H9 (cell line): ENCODE measurements at regions not wholly inside any gene's neighbourhood (a gene's known extent, or its start where the extent isn't known, plus 50 kb on each side); places are given as distances from the start of the nearest gene placed in this dataset.

Experiments
- DNase-seq: peaks from one replicate; pipeline ENCODE4 v3.0.0-alpha.2; 2017
- H2AFZ ChIP-seq: one replicate; pipeline ENCODE4 v1.6.1; 2013; ENCODE audit warnings: mild to moderate bottlenecking, low read length, control low read depth, moderate library complexity
- H2AK5ac ChIP-seq: 2 replicates; pipeline ENCODE4 v1.6.1; 2013; ENCODE audit warnings: low read length, control low read depth, mixed read lengths; ENCODE audit not compliant: insufficient read length
- H2BK120ac ChIP-seq: one replicate; pipeline ENCODE4 v1.6.1; 2013; ENCODE audit warnings: low read depth, mild to moderate bottlenecking, low read length, control low read depth, inconsistent platforms; ENCODE audit not compliant: poor library complexity, severe bottlenecking
- H2BK12ac ChIP-seq: 2 replicates; pipeline ENCODE4 v1.6.1; 2013; ENCODE audit warnings: low read length, control low read depth, mixed read lengths, low read depth; ENCODE audit not compliant: insufficient read length
- H2BK15ac ChIP-seq: 2 replicates; pipeline ENCODE4 v1.6.1; 2013; ENCODE audit warnings: low read depth, low read length, control low read depth
- H2BK20ac ChIP-seq: one replicate; pipeline ENCODE4 v1.6.1; 2013; ENCODE audit warnings: low read depth, mild to moderate bottlenecking, low read length, control low read depth, inconsistent platforms; ENCODE audit not compliant: poor library complexity, severe bottlenecking
- H2BK5ac ChIP-seq: 2 replicates; pipeline ENCODE4 v1.6.1; 2013; ENCODE audit warnings: low read length, control low read depth, mixed read lengths; ENCODE audit not compliant: insufficient read length
- H3K14ac ChIP-seq: 2 replicates; pipeline ENCODE4 v1.6.1; 2013; ENCODE audit warnings: low read length, control low read depth; ENCODE audit not compliant: insufficient read depth
- H3K18ac ChIP-seq: 2 replicates; pipeline ENCODE4 v1.6.1; 2013; ENCODE audit warnings: low read depth, mild to moderate bottlenecking, mixed read lengths, low read length, control low read depth; ENCODE audit not compliant: insufficient read length
- H3K23ac ChIP-seq: 2 replicates; pipeline ENCODE4 v1.6.1; 2013; ENCODE audit warnings: low read length, control low read depth, mixed read lengths, low read depth; ENCODE audit not compliant: insufficient read length
- H3K23me2 ChIP-seq: 2 replicates; pipeline ENCODE4 v1.6.1; 2013; ENCODE audit warnings: low read depth, mild to moderate bottlenecking, mixed read lengths, low read length, control low read depth; ENCODE audit not compliant: insufficient read length, poor library complexity, severe bottlenecking
- H3K27ac ChIP-seq: 2 replicates; pipeline ENCODE4 v1.5.1; 2013; ENCODE audit warnings: low read length, control low read depth, mixed read lengths, low read depth; ENCODE audit not compliant: insufficient read length
- H3K27me3 ChIP-seq: 2 replicates; pipeline ENCODE4 v1.6.1; 2013; ENCODE audit warnings: low read length, control low read depth, inconsistent platforms; ENCODE audit not compliant: insufficient read depth
- H3K4ac ChIP-seq: 2 replicates; pipeline ENCODE4 v1.6.1; 2013; ENCODE audit warnings: low read depth, mild to moderate bottlenecking, control low read depth, inconsistent platforms, low read length, moderate library complexity
- H3K4me1 ChIP-seq: 2 replicates; pipeline ENCODE4 v1.6.1; 2013; ENCODE audit warnings: low read length, control low read depth, inconsistent platforms; ENCODE audit not compliant: insufficient read depth
- H3K4me2 ChIP-seq: 2 replicates; pipeline ENCODE4 v1.6.1; 2013; ENCODE audit warnings: low read length, control low read depth, mixed read lengths; ENCODE audit not compliant: insufficient read length, insufficient read depth
- H3K56ac ChIP-seq: 2 replicates; pipeline ENCODE4 v1.6.1; 2013; ENCODE audit warnings: low read depth, mild to moderate bottlenecking, mixed read lengths, low read length, control low read depth; ENCODE audit not compliant: insufficient read length
- H3K79me1 ChIP-seq: 2 replicates; pipeline ENCODE4 v1.6.1; 2013; ENCODE audit warnings: low read depth, mild to moderate bottlenecking, moderate library complexity, low read length, control low read depth, inconsistent platforms; ENCODE audit not compliant: insufficient read depth, poor library complexity, severe bottlenecking
- H3K79me2 ChIP-seq: 2 replicates; pipeline ENCODE4 v1.6.1; 2013; ENCODE audit warnings: low read length, control low read depth, inconsistent platforms; ENCODE audit not compliant: insufficient read depth
- H3K9ac ChIP-seq: 2 replicates; pipeline ENCODE4 v1.6.1; 2013; ENCODE audit warnings: low read length, control low read depth, mixed read lengths; ENCODE audit not compliant: insufficient read length; ENCODE audit errors: extremely low read depth
- H3K9me3 ChIP-seq: one replicate; pipeline ENCODE4 v1.6.1; 2013; ENCODE audit warnings: low read depth, low read length, inconsistent platforms; ENCODE audit not compliant: control insufficient read depth
- H3T11ph ChIP-seq: one replicate; pipeline ENCODE4 v1.6.1; 2013; ENCODE audit warnings: mild to moderate bottlenecking, low read length, control low read depth, inconsistent platforms
- H4K20me1 ChIP-seq: one replicate; pipeline ENCODE4 v1.6.1; 2013; ENCODE audit not compliant: control insufficient read depth, insufficient read length, insufficient read depth
- H4K5ac ChIP-seq: 2 replicates; pipeline ENCODE4 v1.6.1; 2013; ENCODE audit warnings: low read depth, mild to moderate bottlenecking, mixed read lengths, low read length, control low read depth; ENCODE audit not compliant: insufficient read length
- H4K8ac ChIP-seq: replicated peaks from 2 replicates; pipeline ENCODE4 v1.6.1; 2013; ENCODE audit warnings: low read length, control low read depth, mixed read lengths, low read depth; ENCODE audit not compliant: insufficient read length
- H4K91ac ChIP-seq: 2 replicates; pipeline ENCODE4 v1.6.1; 2013; ENCODE audit warnings: low read depth, mild to moderate bottlenecking, moderate library complexity, mixed read lengths, low read length, control low read depth; ENCODE audit not compliant: insufficient read length
- H3K27ac Mint-ChIP-seq, 3 experiments: 2 replicates in 2 of 3; 3 replicates in 1 of 3; pipeline ENCODE4 v1.8.0; 2020 to 2021; ENCODE audit warnings: mixed read lengths in 3 of 3, mild to moderate bottlenecking in 1 of 3, moderate library complexity in 1 of 3
- H3K27me3 Mint-ChIP-seq: 2 replicates; pipeline ENCODE4 v1.8.0; 2021; ENCODE audit warnings: low read depth, mild to moderate bottlenecking, moderate library complexity, mixed read lengths
- H3K36me3 Mint-ChIP-seq, 3 experiments: 2 replicates in 2 of 3; 3 replicates in 1 of 3; pipeline ENCODE4 v1.8.0; 2020 to 2021; ENCODE audit warnings: low read depth in 3 of 3, mixed read lengths in 3 of 3; ENCODE audit not compliant: insufficient read depth in 1 of 3
- H3K4me1 Mint-ChIP-seq, 2 experiments: 2 replicates each; pipeline ENCODE4 v1.8.0; 2020; ENCODE audit warnings: mixed read lengths in 2 of 2
- H3K4me3 Mint-ChIP-seq, 2 experiments: 2 replicates in 1 of 2; 3 replicates in 1 of 2; pipeline ENCODE4 v1.8.0; 2020 to 2021; ENCODE audit warnings: mild to moderate bottlenecking in 2 of 2, mixed read lengths in 2 of 2, moderate library complexity in 1 of 2
- H3K9me3 Mint-ChIP-seq, 2 experiments: 2 replicates in 1 of 2; 3 replicates in 1 of 2; pipeline ENCODE4 v1.8.0; 2020; ENCODE audit warnings: mild to moderate bottlenecking in 2 of 2, mixed read lengths in 2 of 2, moderate library complexity in 1 of 2
- CTCF ChIP-seq: fragments of 200-600 bp; sonication (generic); conservative IDR thresholded peaks from 3 replicates; pipeline ENCODE4 v1.8.0; 2021; ENCODE audit warnings: antibody characterized with exemption, mild to moderate bottlenecking
- WGBS: extraction: QIAGEN DNeasy Blood & Tissue Kit; methylation state at CpG from one replicate; pipeline ENCODE4 v1.1.7; 2013; ENCODE audit warnings: missing lambda C conversion rate, low lambda C conversion rate, mixed read lengths; ENCODE audit not compliant: insufficient read length; ENCODE audit errors: extremely low coverage; 5-methylcytosine and 5-hydroxymethylcytosine counted together

GRCh38 chr1:22204057-22204840 is 61.4 kb upstream of the WNT4 start:
- H3K4me3 Mint-ChIP-seq = no peak overlapping the region; a peak in 1 of 5 replicates
- no peak overlapping the region for H4K5ac ChIP-seq
- H2BK15ac ChIP-seq = no peak overlapping the region
- H3K27me3 ChIP-seq = no peaks in the 10 kb centered on the region; the same call in 1 of the 2 replicates
- no peak overlapping the region for H4K8ac ChIP-seq
- no peak overlapping the region for H3K56ac ChIP-seq
- H2BK120ac ChIP-seq = no peak overlapping the region
- H2BK12ac ChIP-seq = no peak overlapping the region
- H4K91ac ChIP-seq = no peak overlapping the region
- H3K9me3 Mint-ChIP-seq = no peaks in the 10 kb centered on the region; a peak in 2 of 5 replicates
- no peak overlapping the region for H2BK20ac ChIP-seq
- no peak overlapping the region for H3T11ph ChIP-seq
- H3K79me2 ChIP-seq = no peaks in the 10 kb centered on the region
- no peak overlapping the region for H2BK5ac ChIP-seq
- no peak overlapping the region for H3K27ac ChIP-seq
- no peak for TF ChIP-seq CTCF
- H3K9me3 ChIP-seq = no peaks in the 10 kb centered on the region
- H3K27ac Mint-ChIP-seq = no peak overlapping the region
- H3K36me3 Mint-ChIP-seq = no peaks in the 10 kb centered on the region; a peak in 1 of 7 replicates
- no peak overlapping the region for H2AK5ac ChIP-seq
- no peak overlapping the region for H3K4me2 ChIP-seq
- no peaks in the 10 kb centered on the region for H4K20me1 ChIP-seq
- DNase-seq = no peak
- H3K14ac ChIP-seq = no peak overlapping the region
- H3K9ac ChIP-seq = no peak overlapping the region
- no peak overlapping the region for H3K18ac ChIP-seq
- H3K4ac ChIP-seq = no peak overlapping the region
- peaks cover 1% of the 10 kb centered on the region; the same call in 1 of the 2 replicates for H3K4me1 ChIP-seq
- H3K23me2 ChIP-seq = no peaks in the 10 kb centered on the region
- H3K4me1 Mint-ChIP-seq = peaks cover 21 to 22% of the 10 kb centered on the region in 2 experiments
- no peak overlapping the region for H3K23ac ChIP-seq
- no peaks in the 10 kb centered on the region for H3K79me1 ChIP-seq
- no CpG with 5 or more reads among the region's 11 CpGs for WGBS
- no peak overlapping the region for H2AFZ ChIP-seq
- H3K27me3 Mint-ChIP-seq = peaks cover 36% of the 10 kb centered on the region
